Panc1 (cell line): ENCODE measurements at regions not wholly inside any gene's neighbourhood (a gene's known extent, or its start where the extent isn't known, plus 50 kb on each side); places are given as distances from the start of the nearest gene placed in this dataset.

Experiments used
- ATAC-seq: fragments of 200-7000 bp; cut with Tn5 transposase; 2 replicates; pipeline ENCODE4 v1.9.1; 2020; ENCODE audit warnings: mild to moderate bottlenecking, moderate library complexity
- BruUV-seq: library from RNA; stranded (reverse); fragments of 400-500 nt; replicated peaks from 2 replicates; lab custom pipeline; 2021; lab: Mats Ljungman, UMichigan
- CTCF ChIA-PET: fragments of 300-600 bp; sonication (Branson Sonifier 250); formaldehyde crosslinking; loops from one replicate; lab custom pipeline; 2022; ENCODE audit warnings: antibody characterized with exemption; lab: Charles Lee
- POLR2A ChIA-PET: fragments of 300-600 bp; sonication (Branson Sonifier 250); formaldehyde crosslinking; loops from one replicate; lab custom pipeline; 2022; ENCODE audit warnings: antibody characterized with exemption; lab: Charles Lee
- DNase-seq: peaks from one replicate; pipeline ENCODE4 v3.0.0-alpha.2; 2010; ENCODE audit warnings: low read depth, low spot score
- H3K27ac ChIP-seq: 2 replicates; pipeline ENCODE4 v1.5.1; 2011; ENCODE audit warnings: mild to moderate bottlenecking, low read length, inconsistent platforms
- H3K27me3 ChIP-seq: fragments of 200-500 bp; sonication (Bioruptor generic); 2 replicates; pipeline ENCODE4 v1.6.0; 2014; ENCODE audit warnings: low read length, inconsistent platforms; ENCODE audit not compliant: control insufficient read depth, insufficient read depth
- H3K36me3 ChIP-seq: fragments of 200-500 bp; sonication (Bioruptor generic); 2 replicates; pipeline ENCODE4 v1.5.1; 2014; ENCODE audit warnings: inconsistent platforms, mild to moderate bottlenecking, low read length, moderate library complexity; ENCODE audit not compliant: control insufficient read depth, insufficient read depth
- H3K4me1 ChIP-seq: 2 replicates; pipeline ENCODE4 v1.5.1; 2011; ENCODE audit warnings: inconsistent platforms, mild to moderate bottlenecking, low read length, moderate library complexity; ENCODE audit not compliant: control insufficient read depth, insufficient read depth
- H3K4me3 ChIP-seq, 2 experiments: 2 replicates each; pipeline ENCODE4 v1.5.1; 2011 to 2012; ENCODE audit warnings: low read depth in 2 of 2, low read length in 2 of 2, mild to moderate bottlenecking in 2 of 2, inconsistent platforms in 1 of 2, moderate library complexity in 1 of 2
- H3K9me3 ChIP-seq: fragments of 200-500 bp; sonication (Bioruptor generic); 2 replicates; pipeline ENCODE4 v1.5.1; 2014; ENCODE audit warnings: low read depth, mild to moderate bottlenecking, inconsistent platforms, low read length, moderate library complexity; ENCODE audit not compliant: control insufficient read depth, insufficient read depth
- CTCF ChIP-seq: fragments of 450-650 bp; IDR thresholded peaks from 2 replicates; pipeline ENCODE4 v1.5.1; 2017; ENCODE audit warnings: mild to moderate bottlenecking
- POLR2AphosphoS5 ChIP-seq: IDR thresholded peaks from 2 replicates; pipeline ENCODE4 v1.6.1; 2012; ENCODE audit warnings: mild to moderate bottlenecking, low read depth, low read length, moderate library complexity
- REST ChIP-seq, 2 experiments: IDR thresholded peaks; 2 replicates each; pipeline ENCODE4 v1.6.1; 2011 to 2012; ENCODE audit warnings: low read depth in 2 of 2, control low read depth in 1 of 2, low read length in 1 of 2, mild to moderate bottlenecking in 1 of 2, moderate library complexity in 1 of 2; ENCODE audit not compliant: insufficient read depth in 1 of 2
- SIN3A ChIP-seq: IDR thresholded peaks from 2 replicates; pipeline ENCODE4 v1.6.1; 2012; ENCODE audit warnings: low read depth, mild to moderate bottlenecking, low read length, moderate library complexity, borderline replicate concordance; ENCODE audit not compliant: insufficient read depth
- TCF7L2 ChIP-seq: IDR thresholded peaks from 2 replicates; pipeline ENCODE4 v1.6.1; 2011; ENCODE audit warnings: mild to moderate bottlenecking, low read depth, low read length, inconsistent platforms
- in situ Hi-C: cut with HindIII; loops from 2 replicates; pipeline ENCODE4 v1.10.0; 2016; ENCODE audit warnings: low sequenced_read_pairs, low pct_unique_long_range_greater_than_20kb
- intact Hi-C: fragments of 100-400 bp; cut with micrococcal nuclease; formaldehyde crosslinking; loops from one replicate; pipeline ENCODE4 v1.10.0; 2022; ENCODE audit not compliant: unreplicated experiment

- in situ Hi-C loops, result no loop called here
- no TSS peak for BruUV-seq
- CTCF ChIA-PET, result no interaction called here
These were observed 187.6 kb upstream of the ARGLU1 start for GRCh38 chr13:106755542-106755941.

GRCh38 chr13:106753251-106753650 lies 185.3 kb upstream of the ARGLU1 start:
- in situ Hi-C loops, result no loop called here
- CTCF ChIA-PET, result no interaction called here
- POLR2A ChIA-PET, result no interaction called here

More at GRCh38 chr13:106755542-106755941, 187.6 kb upstream of the ARGLU1 start:
- intact Hi-C loops, result no loop called here
- DNase-seq (no peak), ATAC-seq (no peak)
- no peak for TF ChIP-seq TCF7L2
- no peak for TF ChIP-seq REST (IDR thresholded peaks at IDR 0.05; ENCODE audit: insufficient read depth in 1 of 2, low read depth in 2 of 2, low read length in 1 of 2)
- TF ChIP-seq POLR2AphosphoS5, result no peak
- TF ChIP-seq CTCF, result no peak
- TF ChIP-seq SIN3A, result no peak
- no peak overlapping the region for H3K27ac ChIP-seq
- no peak overlapping the region for H3K4me3 ChIP-seq
- no peaks in the 10 kb centered on the region for H3K27me3 ChIP-seq
- no peaks in the 10 kb centered on the region for H3K36me3 ChIP-seq
- H3K9me3 ChIP-seq, result no peaks in the 10 kb centered on the region
- POLR2A ChIA-PET, result no interaction called here
- H3K4me1 ChIP-seq, result no peaks in the 10 kb centered on the region

More at GRCh38 chr13:106753251-106753650, 185.3 kb upstream of the ARGLU1 start:
- Histone ChIP-seq H3K4me1 (no peaks in the 10 kb centered on the region), H3K27me3 (no peaks in the 10 kb centered on the region), H3K36me3 (no peaks in the 10 kb centered on the region), H3K4me3 (no peak overlapping the region), H3K27ac (no peak overlapping the region), H3K9me3 (no peaks in the 10 kb centered on the region)
- no peak for DNase-seq
- TF ChIP-seq POLR2AphosphoS5 (no peak), SIN3A (no peak), REST (IDR thresholded peaks at IDR 0.05; ENCODE audit: insufficient read depth in 1 of 2, low read depth in 2 of 2, low read length in 1 of 2) (no peak), CTCF (no peak), TCF7L2 (no peak)
- no peak for ATAC-seq
- intact Hi-C loops, result no loop called here
- no TSS peak for BruUV-seq
